ENCODE measurements at regions not wholly inside any gene's neighbourhood (a gene's known extent, or its start where the extent isn't known, plus 50 kb on each side); places are given as distances from the start of the nearest gene placed in this dataset.

DNA sequence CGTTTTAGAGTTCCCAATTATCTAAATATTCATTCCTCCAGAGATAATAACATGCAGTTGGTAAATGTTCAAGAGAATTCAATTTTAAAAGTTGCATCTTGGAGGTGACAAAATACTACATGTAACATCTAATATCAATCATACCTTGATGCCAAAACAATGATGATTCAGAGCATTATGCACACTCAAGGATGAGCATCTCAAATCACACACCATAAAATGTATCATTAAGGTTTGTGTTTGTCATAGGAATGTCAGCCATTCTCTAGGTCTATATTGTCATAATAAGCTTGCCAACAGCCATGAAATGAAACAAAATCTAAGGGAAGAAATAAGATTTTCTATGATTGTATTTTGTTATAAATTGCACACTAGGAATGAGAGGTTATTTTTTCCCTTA lies 1667.0 kb downstream of the DPP10 start:
- POLR2A ChIA-PET (ENCODE audit: low non-redundant PET): no interaction called here
- no peaks in the 10 kb centered on the region for H3K27me3 ChIP-seq (replicated peaks; ENCODE audit: insufficient read depth, low read depth, low read length, poor library complexity)
- CTCF ChIA-PET: no interaction called here
- no peaks in the 10 kb centered on the region for H3K36me3 ChIP-seq (ENCODE audit: insufficient read depth, low read length, poor library complexity, severe bottlenecking)
- DNase-seq (ENCODE audit: low spot score): no peak
- no TSS peak for BruUV-seq (replicated peaks)
- no peak for TF ChIP-seq EZH2 (IDR thresholded peaks at IDR 0.05; ENCODE audit: borderline replicate concordance, low read depth, low read length, poor library complexity, severe bottlenecking)
- TF ChIP-seq, protein P1, sequence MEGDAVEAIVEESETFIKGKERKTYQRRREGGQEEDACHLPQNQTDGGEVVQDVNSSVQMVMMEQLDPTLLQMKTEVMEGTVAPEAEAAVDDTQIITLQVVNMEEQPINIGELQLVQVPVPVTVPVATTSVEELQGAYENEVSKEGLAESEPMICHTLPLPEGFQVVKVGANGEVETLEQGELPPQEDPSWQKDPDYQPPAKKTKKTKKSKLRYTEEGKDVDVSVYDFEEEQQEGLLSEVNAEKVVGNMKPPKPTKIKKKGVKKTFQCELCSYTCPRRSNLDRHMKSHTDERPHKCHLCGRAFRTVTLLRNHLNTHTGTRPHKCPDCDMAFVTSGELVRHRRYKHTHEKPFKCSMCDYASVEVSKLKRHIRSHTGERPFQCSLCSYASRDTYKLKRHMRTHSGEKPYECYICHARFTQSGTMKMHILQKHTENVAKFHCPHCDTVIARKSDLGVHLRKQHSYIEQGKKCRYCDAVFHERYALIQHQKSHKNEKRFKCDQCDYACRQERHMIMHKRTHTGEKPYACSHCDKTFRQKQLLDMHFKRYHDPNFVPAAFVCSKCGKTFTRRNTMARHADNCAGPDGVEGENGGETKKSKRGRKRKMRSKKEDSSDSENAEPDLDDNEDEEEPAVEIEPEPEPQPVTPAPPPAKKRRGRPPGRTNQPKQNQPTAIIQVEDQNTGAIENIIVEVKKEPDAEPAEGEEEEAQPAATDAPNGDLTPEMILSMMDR (conservative IDR thresholded peaks at IDR 0.05; ENCODE audit: low read depth, low read length): no peak
- no peak overlapping the region for H3K27ac ChIP-seq (ENCODE audit: low read depth, low read length, poor library complexity, severe bottlenecking)
- H3K4me1 ChIP-seq (ENCODE audit: insufficient read depth, low read length, poor library complexity, severe bottlenecking): no peaks in the 10 kb centered on the region
- peaks cover 20% of the 10 kb centered on the region for H3K9me3 ChIP-seq (ENCODE audit: low read depth, low read length, poor library complexity, severe bottlenecking)
- no peak overlapping the region for H3K4me3 ChIP-seq (ENCODE audit: low read depth, low read length, poor library complexity, severe bottlenecking)
- intact Hi-C loops (cut with micrococcal nuclease; ENCODE audit: unreplicated experiment): no loop called here

DNA sequence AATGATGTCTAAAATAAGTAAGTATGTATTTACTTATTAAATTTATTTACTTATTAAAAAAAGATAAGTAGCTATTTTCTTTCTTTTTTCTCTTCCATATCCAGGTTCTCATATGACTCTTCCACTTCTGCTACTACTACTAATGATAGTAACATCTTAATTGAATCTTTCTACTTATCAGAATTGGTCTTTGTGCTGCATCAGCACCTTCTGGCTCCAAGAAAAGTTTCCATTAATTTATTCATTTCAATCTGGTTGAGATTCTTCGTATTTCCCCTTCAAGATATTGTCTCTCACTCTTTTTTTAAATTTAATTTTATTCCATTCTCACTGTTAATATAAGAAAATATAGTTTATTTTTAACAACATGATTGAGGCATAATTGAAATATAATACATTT lies 1675.4 kb downstream of the DPP10 start:
- H3K4me3 ChIP-seq (ENCODE audit: low read depth, low read length, poor library complexity, severe bottlenecking): no peak overlapping the region
- DNase-seq (ENCODE audit: low spot score): no peak
- H3K36me3 ChIP-seq (ENCODE audit: insufficient read depth, low read length, poor library complexity, severe bottlenecking): no peaks in the 10 kb centered on the region
- ChIA-PET POLR2A (ENCODE audit: low non-redundant PET) (no interaction called here), CTCF (no interaction called here)
- no TSS peak for BruUV-seq (replicated peaks)
- no peak overlapping the region for H3K27ac ChIP-seq (ENCODE audit: low read depth, low read length, poor library complexity, severe bottlenecking)
- intact Hi-C loops (cut with micrococcal nuclease; ENCODE audit: unreplicated experiment): no loop called here
- H3K9me3 ChIP-seq (ENCODE audit: low read depth, low read length, poor library complexity, severe bottlenecking): peaks cover 22% of the 10 kb centered on the region
- TF ChIP-seq EZH2 (IDR thresholded peaks at IDR 0.05; ENCODE audit: borderline replicate concordance, low read depth, low read length, poor library complexity, severe bottlenecking): no peak
- TF ChIP-seq, protein P1 (conservative IDR thresholded peaks at IDR 0.05; ENCODE audit: low read depth, low read length): no peak
- H3K4me1 ChIP-seq (ENCODE audit: insufficient read depth, low read length, poor library complexity, severe bottlenecking): no peaks in the 10 kb centered on the region
- no peaks in the 10 kb centered on the region for H3K27me3 ChIP-seq (replicated peaks; ENCODE audit: insufficient read depth, low read depth, low read length, poor library complexity)

DNA sequence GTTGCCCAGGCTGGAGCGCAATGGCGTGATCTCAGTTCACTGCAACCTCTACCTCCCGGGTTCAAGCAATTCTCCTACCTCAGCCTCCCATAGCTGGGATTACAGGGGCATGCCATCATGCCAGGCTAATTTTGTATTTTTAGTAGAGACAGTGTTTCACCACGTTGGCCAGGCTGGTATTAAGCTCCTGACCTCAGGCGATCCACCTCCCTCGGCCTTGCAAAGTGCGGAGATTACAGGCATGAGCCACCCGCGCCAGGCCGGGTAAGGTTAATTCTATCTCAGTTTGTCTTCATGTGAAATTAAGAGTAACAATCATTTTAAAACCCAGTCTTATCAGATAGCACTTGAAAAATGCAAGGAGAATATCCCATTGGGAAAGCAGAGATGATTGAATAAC lies 1681.7 kb upstream of the DDX18 start:
- no peak overlapping the region for H3K27ac ChIP-seq (ENCODE audit: low read depth, low read length, poor library complexity, severe bottlenecking)
- ChIA-PET CTCF (no interaction called here), POLR2A (ENCODE audit: low non-redundant PET) (no interaction called here)
- peaks cover 49% of the 10 kb centered on the region for H3K9me3 ChIP-seq (ENCODE audit: low read depth, low read length, poor library complexity, severe bottlenecking)
- no peaks in the 10 kb centered on the region for H3K36me3 ChIP-seq (ENCODE audit: insufficient read depth, low read length, poor library complexity, severe bottlenecking)
- H3K27me3 ChIP-seq (replicated peaks; ENCODE audit: insufficient read depth, low read depth, low read length, poor library complexity): no peaks in the 10 kb centered on the region
- no peak for TF ChIP-seq EZH2 (IDR thresholded peaks at IDR 0.05; ENCODE audit: borderline replicate concordance, low read depth, low read length, poor library complexity, severe bottlenecking)
- TF ChIP-seq, protein P1 (conservative IDR thresholded peaks at IDR 0.05; ENCODE audit: low read depth, low read length): no peak
- H3K4me3 ChIP-seq (ENCODE audit: low read depth, low read length, poor library complexity, severe bottlenecking): no peak overlapping the region
- DNase-seq (ENCODE audit: low spot score): no peak
- intact Hi-C loops (cut with micrococcal nuclease; ENCODE audit: unreplicated experiment): no loop called here
- no peaks in the 10 kb centered on the region for H3K4me1 ChIP-seq (ENCODE audit: insufficient read depth, low read length, poor library complexity, severe bottlenecking)
- BruUV-seq (replicated peaks): no TSS peak
